Tibial nerve (tissue), 4 donors: ENCODE measurements at regions not wholly inside any gene's neighbourhood (a gene's known extent, or its start where the extent isn't known, plus 50 kb on each side); places are given as distances from the start of the nearest gene placed in this dataset.

ENCODE experiments used
- EP300 ChIP-seq, 2 donors: sonication (generic); formaldehyde crosslinking; IDR thresholded peaks; one replicate each; pipeline ENCODE4 v1.6.1; 2017; ENCODE audit warnings: antibody characterized with exemption in 2 of 2, mild to moderate bottlenecking in 1 of 2
- POLR2A ChIP-seq, 2 donors: fragments of 450-650 bp; IDR thresholded peaks; one replicate each; pipeline ENCODE4 v1.6.1; 2017; ENCODE audit warnings: antibody characterized with exemption in 2 of 2, mild to moderate bottlenecking in 2 of 2, moderate library complexity in 2 of 2
- TF ChIP-seq, protein P1 (sequence below), 5 experiments: fragments of 200-600 bp in 3 of 5; fragments of 450-650 bp in 2 of 5; sonication (generic) in 3 of 5; IDR thresholded peaks; one replicate each; pipeline ENCODE4 v1.5.1; 2016 to 2019; ENCODE audit warnings: antibody characterized with exemption in 5 of 5, mild to moderate bottlenecking in 3 of 5, moderate library complexity in 2 of 5

GRCh38 chr9:87006956-87007355 lies 59.6 kb upstream of the GAS1 start:
- TF ChIP-seq, protein P1, sequence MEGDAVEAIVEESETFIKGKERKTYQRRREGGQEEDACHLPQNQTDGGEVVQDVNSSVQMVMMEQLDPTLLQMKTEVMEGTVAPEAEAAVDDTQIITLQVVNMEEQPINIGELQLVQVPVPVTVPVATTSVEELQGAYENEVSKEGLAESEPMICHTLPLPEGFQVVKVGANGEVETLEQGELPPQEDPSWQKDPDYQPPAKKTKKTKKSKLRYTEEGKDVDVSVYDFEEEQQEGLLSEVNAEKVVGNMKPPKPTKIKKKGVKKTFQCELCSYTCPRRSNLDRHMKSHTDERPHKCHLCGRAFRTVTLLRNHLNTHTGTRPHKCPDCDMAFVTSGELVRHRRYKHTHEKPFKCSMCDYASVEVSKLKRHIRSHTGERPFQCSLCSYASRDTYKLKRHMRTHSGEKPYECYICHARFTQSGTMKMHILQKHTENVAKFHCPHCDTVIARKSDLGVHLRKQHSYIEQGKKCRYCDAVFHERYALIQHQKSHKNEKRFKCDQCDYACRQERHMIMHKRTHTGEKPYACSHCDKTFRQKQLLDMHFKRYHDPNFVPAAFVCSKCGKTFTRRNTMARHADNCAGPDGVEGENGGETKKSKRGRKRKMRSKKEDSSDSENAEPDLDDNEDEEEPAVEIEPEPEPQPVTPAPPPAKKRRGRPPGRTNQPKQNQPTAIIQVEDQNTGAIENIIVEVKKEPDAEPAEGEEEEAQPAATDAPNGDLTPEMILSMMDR (IDR thresholded peaks at IDR 0.05), result no peak
- TF ChIP-seq POLR2A (IDR thresholded peaks at IDR 0.05) (no peak), EP300 (IDR thresholded peaks at IDR 0.05) (no peak)
